ENCODE measurements at regions not wholly inside any gene's neighbourhood (a gene's known extent, or its start where the extent isn't known, plus 50 kb on each side); places are given as distances from the start of the nearest gene placed in this dataset.
"Not testable (repeated sequence)": the region's sequence is repeated elsewhere in the genome, so short reads cannot be mapped to it uniquely, and the experiment has no call there.

GRCh38 chr12:19800884-19801283 is 361.6 kb downstream of the AEBP2 start:
- Histone ChIP-seq H3K27me3 (ENCODE audit: control insufficient read depth, insufficient read depth) (no peaks in the 10 kb centered on the region), H3K27ac (ENCODE audit: low read length) (no peak overlapping the region), H3K4me3 (ENCODE audit: low read length) (no peak overlapping the region), H3K4me1 (ENCODE audit: control insufficient read depth, insufficient read depth, low read length) (no peaks in the 10 kb centered on the region), H3K9me3 (ENCODE audit: control insufficient read depth, low read length) (no peaks in the 10 kb centered on the region)
- ATAC-seq (peak; percentile 84 to 96), DNase-seq (no peak)
- WGBS, result 34% methylated on average over 4 of the region's 4 CpGs
- intact Hi-C loops (cut with DNase I), result no loop called here

GRCh38 chr12:19801941-19802340 is 362.6 kb downstream of the AEBP2 start:
- Histone ChIP-seq H3K27ac (ENCODE audit: low read length) (no peak overlapping the region), H3K27me3 (ENCODE audit: control insufficient read depth, insufficient read depth) (no peaks in the 10 kb centered on the region), H3K9me3 (ENCODE audit: control insufficient read depth, low read length) (no peaks in the 10 kb centered on the region), H3K4me3 (ENCODE audit: low read length) (no peak overlapping the region), H3K4me1 (ENCODE audit: control insufficient read depth, insufficient read depth, low read length) (no peaks in the 10 kb centered on the region)
- DNase-seq (no peak), ATAC-seq (no peak)
- intact Hi-C loops (cut with DNase I), result no loop called here
- 92% methylated on average over 4 of the region's 4 CpGs for WGBS

GRCh38 chr12:19802915-19803314 is 363.6 kb downstream of the AEBP2 start:
- intact Hi-C loops (cut with DNase I), result no loop called here
- DNase-seq, result no peak
- WGBS, result 98% methylated on average over 2 of the region's 2 CpGs
- no peaks in the 10 kb centered on the region for H3K9me3 ChIP-seq (ENCODE audit: control insufficient read depth, low read length)
- no peaks in the 10 kb centered on the region for H3K27me3 ChIP-seq (ENCODE audit: control insufficient read depth, insufficient read depth)
- no peaks in the 10 kb centered on the region for H3K4me1 ChIP-seq (ENCODE audit: control insufficient read depth, insufficient read depth, low read length)
- no peak overlapping the region for H3K4me3 ChIP-seq (ENCODE audit: low read length)
- H3K27ac ChIP-seq (ENCODE audit: low read length), result no peak overlapping the region
- no peak for ATAC-seq

GRCh38 chr12:19804737-19805136 is 365.4 kb downstream of the AEBP2 start:
- no peak for DNase-seq
- Histone ChIP-seq H3K27me3 (ENCODE audit: control insufficient read depth, insufficient read depth) (no peaks in the 10 kb centered on the region), H3K4me1 (ENCODE audit: control insufficient read depth, insufficient read depth, low read length) (no peaks in the 10 kb centered on the region), H3K27ac (ENCODE audit: low read length) (no peak overlapping the region), H3K9me3 (ENCODE audit: control insufficient read depth, low read length) (no peaks in the 10 kb centered on the region), H3K4me3 (ENCODE audit: low read length) (no peak overlapping the region)
- intact Hi-C loops (cut with DNase I), result no loop called here
- ATAC-seq, result no peak
- WGBS, result 90% methylated on average over 1 of the region's 1 CpG

- 87% methylated on average over 2 of the region's 2 CpGs for WGBS
- H3K4me1 ChIP-seq (ENCODE audit: control insufficient read depth, insufficient read depth, low read length), result no peaks in the 10 kb centered on the region
- H3K4me3 ChIP-seq (ENCODE audit: low read length), result no peak overlapping the region
- intact Hi-C loops (cut with DNase I), result no loop called here
- no peaks in the 10 kb centered on the region for H3K27me3 ChIP-seq (ENCODE audit: control insufficient read depth, insufficient read depth)
- no peaks in the 10 kb centered on the region for H3K9me3 ChIP-seq (ENCODE audit: control insufficient read depth, low read length)
- no peak overlapping the region for H3K27ac ChIP-seq (ENCODE audit: low read length)
- no peak for ATAC-seq
- DNase-seq, result no peak
These were observed 369.1 kb downstream of the AEBP2 start for GRCh38 chr12:19808371-19808770.

GRCh38 chr12:19810213-19810612 is 370.9 kb downstream of the AEBP2 start:
- H3K4me1 ChIP-seq (ENCODE audit: control insufficient read depth, insufficient read depth, low read length), result no peaks in the 10 kb centered on the region
- no peak overlapping the region for H3K27ac ChIP-seq (ENCODE audit: low read length)
- DNase-seq (no peak), ATAC-seq (peak; percentile 75 to 85)
- no peak overlapping the region for H3K4me3 ChIP-seq (ENCODE audit: low read length)
- intact Hi-C loops (cut with DNase I), result no loop called here
- no peaks in the 10 kb centered on the region for H3K27me3 ChIP-seq (ENCODE audit: control insufficient read depth, insufficient read depth)
- WGBS, result 38% methylated on average over 1 of the region's 1 CpG
- H3K9me3 ChIP-seq (ENCODE audit: control insufficient read depth, low read length), result no peaks in the 10 kb centered on the region

GRCh38 chr12:19811922-19812321 is 372.6 kb downstream of the AEBP2 start:
- intact Hi-C loops (cut with DNase I), result no loop called here
- 85% methylated on average over 3 of the region's 3 CpGs for WGBS
- Histone ChIP-seq H3K27ac (ENCODE audit: low read length) (no peak overlapping the region), H3K4me1 (ENCODE audit: control insufficient read depth, insufficient read depth, low read length) (no peaks in the 10 kb centered on the region), H3K9me3 (ENCODE audit: control insufficient read depth, low read length) (no peaks in the 10 kb centered on the region), H3K4me3 (ENCODE audit: low read length) (no peak overlapping the region), H3K27me3 (ENCODE audit: control insufficient read depth, insufficient read depth) (no peaks in the 10 kb centered on the region)
- ATAC-seq (no peak), DNase-seq (no peak)

- intact Hi-C loops (cut with DNase I), result no loop called here
- H3K4me3 ChIP-seq (ENCODE audit: low read length), result no peak overlapping the region
- DNase-seq (peak; percentile 72 to 89 (median 76)), ATAC-seq (peak; percentile 99)
- H3K27ac ChIP-seq (ENCODE audit: low read length), result no peak overlapping the region
- H3K4me1 ChIP-seq (ENCODE audit: control insufficient read depth, insufficient read depth, low read length), result no peaks in the 10 kb centered on the region
- H3K27me3 ChIP-seq (ENCODE audit: control insufficient read depth, insufficient read depth), result no peaks in the 10 kb centered on the region
- peaks cover 2% of the 10 kb centered on the region for H3K9me3 ChIP-seq (ENCODE audit: control insufficient read depth, low read length)
- WGBS, result 40% methylated on average over 4 of the region's 4 CpGs
These were observed 379.9 kb downstream of the AEBP2 start for GRCh38 chr12:19819231-19819630.

- Histone ChIP-seq H3K9me3 (ENCODE audit: control insufficient read depth, low read length) (peaks cover 2% of the 10 kb centered on the region), H3K27me3 (ENCODE audit: control insufficient read depth, insufficient read depth) (no peaks in the 10 kb centered on the region), H3K4me3 (ENCODE audit: low read length) (no peak overlapping the region), H3K4me1 (ENCODE audit: control insufficient read depth, insufficient read depth, low read length) (no peaks in the 10 kb centered on the region), H3K27ac (ENCODE audit: low read length) (no peak overlapping the region)
- ATAC-seq, result no peak
- intact Hi-C loops (cut with DNase I), result no loop called here
- WGBS, result 79% methylated on average over 4 of the region's 4 CpGs
- DNase-seq, result no peak
These were observed 383.2 kb downstream of the AEBP2 start for GRCh38 chr12:19822476-19822875.

GRCh38 chr12:19823326-19823725 is 384.0 kb downstream of the AEBP2 start:
- H3K9me3 ChIP-seq (ENCODE audit: control insufficient read depth, low read length); intact Hi-C loops (cut with DNase I); DNase-seq; H3K27me3 ChIP-seq (ENCODE audit: control insufficient read depth, insufficient read depth); H3K27ac ChIP-seq (ENCODE audit: low read length); H3K4me1 ChIP-seq (ENCODE audit: control insufficient read depth, insufficient read depth, low read length); H3K4me3 ChIP-seq (ENCODE audit: low read length); ATAC-seq: not testable (repeated sequence)
- WGBS, result 88% methylated on average over 6 of the region's 6 CpGs

- intact Hi-C loops (cut with DNase I), result no loop called here
- no peak overlapping the region for H3K4me3 ChIP-seq (ENCODE audit: low read length)
- ATAC-seq (no peak), DNase-seq (no peak)
- H3K9me3 ChIP-seq (ENCODE audit: control insufficient read depth, low read length), result peaks cover 2% of the 10 kb centered on the region
- WGBS, result 93% methylated on average over 13 of the region's 13 CpGs
- no peak overlapping the region for H3K27ac ChIP-seq (ENCODE audit: low read length)
- H3K27me3 ChIP-seq (ENCODE audit: control insufficient read depth, insufficient read depth), result no peaks in the 10 kb centered on the region
- H3K4me1 ChIP-seq (ENCODE audit: control insufficient read depth, insufficient read depth, low read length), result no peaks in the 10 kb centered on the region
These were observed 387.8 kb downstream of the AEBP2 start for GRCh38 chr12:19826980-19827550.
